Astrocyte of the cerebellum (primary cell): ENCODE measurements at regions not wholly inside any gene's neighbourhood (a gene's known extent, or its start where the extent isn't known, plus 50 kb on each side); places are given as distances from the start of the nearest gene placed in this dataset.

Experiments
- DNase-seq: peaks from one replicate; pipeline ENCODE4 v3.0.0-alpha.2; 2011; ENCODE audit warnings: low read depth
- H3K4me3 ChIP-seq: 2 replicates; pipeline ENCODE4 v1.5.1; 2011; ENCODE audit warnings: mild to moderate bottlenecking, low read depth, low read length, moderate library complexity
- CTCF ChIP-seq: IDR thresholded peaks from 2 replicates; pipeline ENCODE4 v1.5.1; 2012; ENCODE audit warnings: low read length, low read depth, moderate library complexity, mild to moderate bottlenecking; ENCODE audit errors: missing control alignments
- in situ Hi-C: cut with HindIII; loops from 2 replicates; pipeline ENCODE4 v1.10.0; 2017; ENCODE audit warnings: low sequenced_read_pairs

DNA sequence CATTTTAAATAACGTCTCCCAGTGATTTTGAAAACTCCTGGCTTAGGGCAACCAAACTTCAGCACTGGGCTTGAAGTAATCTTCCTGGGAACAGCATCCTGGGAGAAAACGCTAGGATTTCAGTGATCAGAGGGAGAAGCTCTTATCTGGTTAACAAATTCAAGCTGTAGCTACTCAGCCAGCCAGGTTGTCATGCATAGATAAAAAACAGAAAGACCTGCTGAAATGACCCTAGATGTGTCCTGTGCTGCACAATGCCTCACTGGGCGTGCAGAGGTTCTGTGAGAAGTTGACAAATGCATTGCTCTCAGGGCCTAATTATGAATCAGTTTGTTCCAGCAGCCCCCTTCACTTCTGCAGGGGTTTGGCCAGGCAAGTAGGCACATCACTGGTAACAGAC lies 68.9 kb upstream of the CHCHD3 start:
- no peak for TF ChIP-seq CTCF
- in situ Hi-C loops: no loop called here
- no peak for DNase-seq

GRCh38 chr7:133152875-133153274 lies 71.0 kb upstream of the CHCHD3 start:
- TF ChIP-seq CTCF: no peak
- in situ Hi-C loops: no loop called here
- no peak for DNase-seq
- H3K4me3 ChIP-seq: no peak overlapping the region

More for the DNA sequence above, 68.9 kb upstream of the CHCHD3 start:
- no peak overlapping the region for H3K4me3 ChIP-seq

DNA sequence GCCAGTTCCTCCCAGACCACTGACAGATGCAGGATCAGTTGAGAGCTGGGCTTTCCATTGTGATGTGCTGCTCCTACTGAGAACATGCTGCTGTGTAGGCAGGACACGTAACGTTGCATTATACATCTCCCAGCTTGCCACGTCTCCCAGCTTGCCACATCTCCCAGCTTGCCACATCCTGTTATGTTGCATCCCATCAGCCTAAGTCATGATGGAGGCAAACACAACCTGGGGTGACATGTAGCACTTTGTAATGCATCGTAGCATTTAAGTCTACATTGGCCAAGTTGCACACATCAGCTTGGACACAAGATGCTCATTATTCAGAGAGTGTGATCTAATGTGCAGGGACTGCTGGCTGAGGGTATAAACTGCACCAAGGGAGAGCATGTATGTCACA lies 73.3 kb upstream of the CHCHD3 start:
- no peak for DNase-seq
- TF ChIP-seq CTCF: no peak
- no peak overlapping the region for H3K4me3 ChIP-seq
- in situ Hi-C loops: no loop called here

GRCh38 chr7:133155642-133156041 lies 73.8 kb upstream of the CHCHD3 start:
- no peak for DNase-seq
- in situ Hi-C loops: no loop called here
- no peak for TF ChIP-seq CTCF
- H3K4me3 ChIP-seq: no peak overlapping the region

GRCh38 chr7:133157045-133157444 lies 75.2 kb upstream of the CHCHD3 start:
- no peak overlapping the region for H3K4me3 ChIP-seq
- in situ Hi-C loops: no loop called here
- no peak for DNase-seq
- TF ChIP-seq CTCF: no peak

DNA sequence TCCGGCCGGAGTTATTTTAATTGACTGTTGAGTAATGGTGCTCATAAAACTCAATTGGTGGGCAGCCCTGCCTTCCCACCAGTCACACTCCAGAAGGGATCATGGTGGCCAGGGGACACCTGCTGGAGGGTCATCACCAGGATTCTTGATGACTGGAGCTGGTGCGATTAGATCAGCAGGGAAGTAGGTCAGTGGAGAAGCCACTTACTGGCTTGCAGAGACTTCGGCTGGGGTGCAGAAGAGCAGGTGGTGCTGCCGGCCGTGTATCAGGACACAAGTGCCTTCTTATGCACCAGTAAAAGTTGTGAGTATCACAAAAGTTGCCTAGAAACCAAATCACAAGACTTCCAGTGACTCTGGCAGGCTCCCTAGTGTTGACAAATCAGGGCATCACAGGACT lies 82.6 kb upstream of the CHCHD3 start:
- in situ Hi-C loops: no loop called here
- DNase-seq: no peak

More for the DNA sequence above, 82.6 kb upstream of the CHCHD3 start:
- H3K4me3 ChIP-seq: no peak overlapping the region
- no peak for TF ChIP-seq CTCF
